ENCODE measurements at regions not wholly inside any gene's neighbourhood (a gene's known extent, or its start where the extent isn't known, plus 50 kb on each side); places are given as distances from the start of the nearest gene placed in this dataset.
"Not testable (repeated sequence)": the region's sequence is repeated elsewhere in the genome, so short reads cannot be mapped to it uniquely, and the experiment has no call there.

DNA sequence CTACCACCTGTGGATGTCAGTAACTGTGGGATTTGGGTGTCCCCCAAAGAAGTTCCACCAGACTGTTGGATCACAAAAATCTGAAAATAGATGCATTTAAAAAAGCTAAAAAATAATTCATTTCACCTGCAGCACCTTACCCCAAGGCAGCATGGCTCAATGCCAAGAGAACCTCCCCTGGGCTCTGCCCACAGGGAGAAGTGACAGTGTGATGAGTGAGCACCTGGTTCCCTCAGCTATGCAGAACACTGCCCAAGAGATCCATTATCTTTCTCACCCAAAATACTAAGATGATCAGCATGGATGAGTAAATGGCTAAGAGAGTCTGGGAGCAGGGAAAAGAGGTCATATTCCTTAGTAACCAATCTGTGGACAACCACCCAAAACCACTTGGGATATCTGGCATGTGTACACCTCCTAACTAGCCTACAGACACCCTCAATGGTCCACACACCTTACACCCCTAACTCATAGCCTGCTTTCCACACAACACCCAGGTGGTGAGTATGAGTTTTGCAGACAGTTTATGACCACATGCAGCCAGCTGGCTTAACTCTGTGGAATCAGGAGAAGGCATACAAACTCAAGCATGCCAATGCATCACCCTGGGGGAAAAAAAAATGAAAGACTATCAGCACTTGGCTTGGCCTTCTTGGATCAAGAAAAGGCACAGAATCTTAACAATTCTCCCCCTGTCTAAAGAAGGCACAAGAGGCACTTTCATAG is 416.5 kb upstream of the SMIM31 start:
- no peak overlapping the region for H3K4me3 ChIP-seq (ENCODE audit: insufficient read depth, low read depth, low read length)
- H3K9me3 ChIP-seq (ENCODE audit: control insufficient read depth, low read length): no peaks in the 10 kb centered on the region
- no peaks in the 10 kb centered on the region for H3K36me3 ChIP-seq (ENCODE audit: control insufficient read depth, insufficient read depth, low read length)
- no peaks in the 10 kb centered on the region for H3K27me3 ChIP-seq (ENCODE audit: control insufficient read depth, insufficient read depth, low read length, poor library complexity, severe bottlenecking)
- no peak overlapping the region for H3K27ac ChIP-seq (ENCODE audit: insufficient read depth, low read depth, low read length, poor library complexity, severe bottlenecking)
- no peaks in the 10 kb centered on the region for H3K4me1 ChIP-seq (ENCODE audit: control insufficient read depth, insufficient read depth, low read length)

DNA sequence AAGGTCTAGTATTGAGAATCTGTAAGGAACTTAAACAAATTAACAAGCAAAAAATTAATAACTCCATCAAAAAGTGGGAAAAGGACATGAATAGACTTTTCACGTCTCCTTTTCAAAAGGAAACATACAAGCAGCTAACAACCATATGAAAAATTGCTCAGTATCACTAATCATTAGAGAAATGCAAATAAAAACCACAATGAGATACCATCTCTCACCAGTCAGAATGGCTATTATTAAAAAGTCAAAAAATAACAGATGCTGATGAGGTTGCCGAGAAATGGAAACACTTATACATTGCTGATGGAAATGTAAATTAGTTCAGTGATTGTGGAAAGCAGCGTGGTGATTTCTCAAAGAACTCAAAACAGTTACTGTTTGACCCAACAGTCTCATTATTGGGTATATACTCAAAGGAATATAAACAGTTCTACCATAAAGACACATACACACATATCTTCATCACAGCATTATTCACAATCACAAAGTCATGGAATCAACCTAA is 410.4 kb upstream of the SMIM31 start:
- Histone ChIP-seq H3K36me3 (ENCODE audit: control insufficient read depth, insufficient read depth, low read length) (no peaks in the 10 kb centered on the region), H3K4me1 (ENCODE audit: control insufficient read depth, insufficient read depth, low read length) (no peaks in the 10 kb centered on the region), H3K27me3 (ENCODE audit: control insufficient read depth, insufficient read depth, low read length, poor library complexity, severe bottlenecking) (no peaks in the 10 kb centered on the region), H3K27ac (ENCODE audit: insufficient read depth, low read depth, low read length, poor library complexity, severe bottlenecking) (no peak overlapping the region), H3K9me3 (ENCODE audit: control insufficient read depth, low read length) (no peaks in the 10 kb centered on the region), H3K4me3 (ENCODE audit: insufficient read depth, low read depth, low read length) (no peak overlapping the region)
- 84 to 95% methylated on average over 3 of the region's 3 CpGs for WGBS, 2 experiments

DNA sequence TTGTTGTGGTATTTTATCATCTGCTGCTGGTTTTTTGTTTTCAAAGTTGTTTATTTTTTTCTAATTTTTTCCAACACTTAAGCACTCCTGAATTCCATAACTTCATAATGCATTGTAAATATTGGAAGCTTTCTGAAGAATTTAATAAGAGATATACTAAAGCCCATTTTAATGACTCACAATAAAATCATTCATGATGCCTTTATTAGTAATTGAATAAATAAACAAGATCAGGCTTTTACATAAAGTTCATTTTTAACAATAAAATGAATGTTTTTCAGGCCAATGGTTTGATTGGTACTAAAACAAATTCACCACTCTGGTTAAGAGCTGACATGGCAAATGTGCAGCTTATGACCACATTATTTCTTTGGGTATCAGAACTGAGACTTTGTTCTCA is 408.2 kb upstream of the SMIM31 start:
- no peak overlapping the region for H3K27ac ChIP-seq (ENCODE audit: insufficient read depth, low read depth, low read length, poor library complexity, severe bottlenecking)
- no peak overlapping the region for H3K4me3 ChIP-seq (ENCODE audit: insufficient read depth, low read depth, low read length)
- no peaks in the 10 kb centered on the region for H3K36me3 ChIP-seq (ENCODE audit: control insufficient read depth, insufficient read depth, low read length)
- H3K9me3 ChIP-seq (ENCODE audit: control insufficient read depth, low read length): no peaks in the 10 kb centered on the region
- no peaks in the 10 kb centered on the region for H3K4me1 ChIP-seq (ENCODE audit: control insufficient read depth, insufficient read depth, low read length)
- no peaks in the 10 kb centered on the region for H3K27me3 ChIP-seq (ENCODE audit: control insufficient read depth, insufficient read depth, low read length, poor library complexity, severe bottlenecking)

DNA sequence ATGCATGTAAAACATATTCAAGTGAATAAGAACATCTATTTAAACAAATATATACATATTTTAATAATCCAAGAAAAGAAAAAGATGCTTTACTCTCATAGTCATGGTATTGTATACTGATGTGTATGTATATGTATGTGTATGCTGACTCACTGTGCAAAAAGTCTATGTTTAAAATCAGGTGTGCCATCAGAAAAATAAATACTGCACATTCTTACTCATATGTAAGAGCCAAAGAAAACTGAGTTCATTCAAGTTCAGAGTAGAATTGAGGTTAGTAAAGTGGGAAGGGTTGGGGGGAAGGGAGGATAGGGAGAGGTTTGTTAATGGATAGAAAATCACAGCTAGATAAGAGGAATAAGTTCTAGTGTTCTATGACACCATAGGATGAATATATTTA is 403.9 kb upstream of the SMIM31 start:
- no peaks in the 10 kb centered on the region for H3K36me3 ChIP-seq (ENCODE audit: control insufficient read depth, insufficient read depth, low read length)
- no peak overlapping the region for H3K27ac ChIP-seq (ENCODE audit: insufficient read depth, low read depth, low read length, poor library complexity, severe bottlenecking)
- no peaks in the 10 kb centered on the region for H3K27me3 ChIP-seq (ENCODE audit: control insufficient read depth, insufficient read depth, low read length, poor library complexity, severe bottlenecking)
- H3K4me1 ChIP-seq (ENCODE audit: control insufficient read depth, insufficient read depth, low read length): no peaks in the 10 kb centered on the region
- H3K9me3 ChIP-seq (ENCODE audit: control insufficient read depth, low read length): no peaks in the 10 kb centered on the region
- H3K4me3 ChIP-seq (ENCODE audit: insufficient read depth, low read depth, low read length): no peak overlapping the region

DNA sequence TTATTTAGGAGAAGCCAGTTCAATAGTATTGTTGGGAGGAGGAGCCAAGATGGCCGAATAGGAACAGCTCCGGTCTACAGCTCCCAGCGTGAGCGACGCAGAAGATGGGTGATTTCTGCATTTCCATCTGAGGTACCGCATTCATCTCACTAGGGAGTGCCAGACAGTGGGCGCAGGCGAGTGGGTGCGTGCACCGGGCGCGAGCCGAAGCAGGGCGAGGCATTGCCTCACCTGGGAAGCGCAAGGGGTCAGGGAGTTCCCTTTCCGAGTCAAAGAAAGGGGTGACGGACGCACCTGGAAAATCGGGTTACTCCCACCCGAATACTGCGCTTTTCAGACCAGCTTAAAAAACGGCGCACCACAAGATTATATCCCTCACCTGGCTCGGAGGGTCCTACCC is 403.2 kb upstream of the SMIM31 start:
- not testable (repeated sequence) for H3K27me3 ChIP-seq (ENCODE audit: control insufficient read depth, insufficient read depth, low read length, poor library complexity, severe bottlenecking); H3K4me3 ChIP-seq (ENCODE audit: insufficient read depth, low read depth, low read length); H3K9me3 ChIP-seq (ENCODE audit: control insufficient read depth, low read length); H3K27ac ChIP-seq (ENCODE audit: insufficient read depth, low read depth, low read length, poor library complexity, severe bottlenecking); H3K4me1 ChIP-seq (ENCODE audit: control insufficient read depth, insufficient read depth, low read length); H3K36me3 ChIP-seq (ENCODE audit: control insufficient read depth, insufficient read depth, low read length)
- 93 to 95% methylated on average over 24 of the region's 24 CpGs for WGBS, 2 experiments

DNA sequence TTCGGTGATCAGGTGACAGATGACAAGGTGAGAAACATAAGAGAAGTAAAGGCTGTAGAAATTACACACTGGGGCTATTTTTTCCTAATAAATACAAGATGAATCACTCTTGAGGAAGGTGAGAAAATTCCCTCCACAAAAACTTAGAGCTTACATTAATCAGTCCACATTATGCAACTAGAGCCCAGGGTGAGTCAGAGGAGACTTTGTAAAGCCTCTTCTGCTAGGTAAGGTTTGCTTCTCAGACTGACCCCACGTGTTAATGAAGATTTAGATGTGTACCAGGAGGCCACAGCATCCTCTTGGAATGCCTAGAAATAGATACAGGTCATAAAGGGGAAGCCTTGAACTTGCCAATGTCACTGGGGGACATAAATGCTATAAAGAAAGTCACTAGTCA is 396.0 kb upstream of the SMIM31 start:
- Histone ChIP-seq H3K4me1 (ENCODE audit: control insufficient read depth, insufficient read depth, low read length) (no peaks in the 10 kb centered on the region), H3K36me3 (ENCODE audit: control insufficient read depth, insufficient read depth, low read length) (no peaks in the 10 kb centered on the region), H3K4me3 (ENCODE audit: insufficient read depth, low read depth, low read length) (no peak overlapping the region), H3K27ac (ENCODE audit: insufficient read depth, low read depth, low read length, poor library complexity, severe bottlenecking) (no peak overlapping the region), H3K27me3 (ENCODE audit: control insufficient read depth, insufficient read depth, low read length, poor library complexity, severe bottlenecking) (no peaks in the 10 kb centered on the region), H3K9me3 (ENCODE audit: control insufficient read depth, low read length) (no peaks in the 10 kb centered on the region)
- WGBS, 2 experiments: 33 to 65% methylated on average over 1 to 2 of the region's 2 CpGs

DNA sequence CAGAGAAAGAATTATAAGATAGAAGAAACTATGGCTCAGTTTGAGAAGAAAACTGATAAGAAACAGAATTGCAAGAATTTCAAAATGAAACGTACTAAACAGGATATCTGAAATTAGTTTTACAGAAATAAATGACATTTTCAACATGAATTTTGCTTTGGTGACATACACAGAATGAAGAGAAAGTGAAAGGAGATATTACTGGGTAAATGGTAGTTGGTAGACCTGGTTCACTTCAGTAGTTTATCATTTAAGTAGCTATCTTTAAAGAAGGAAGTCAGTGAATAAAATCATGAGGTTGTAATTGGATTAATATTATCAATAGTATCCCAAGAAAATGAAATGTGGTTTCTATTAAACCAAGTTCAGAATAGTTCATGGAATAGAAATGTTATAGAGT is 395.5 kb upstream of the SMIM31 start:
- no peaks in the 10 kb centered on the region for H3K27me3 ChIP-seq (ENCODE audit: control insufficient read depth, insufficient read depth, low read length, poor library complexity, severe bottlenecking)
- H3K9me3 ChIP-seq (ENCODE audit: control insufficient read depth, low read length): no peaks in the 10 kb centered on the region
- H3K36me3 ChIP-seq (ENCODE audit: control insufficient read depth, insufficient read depth, low read length): no peaks in the 10 kb centered on the region
- no peak overlapping the region for H3K27ac ChIP-seq (ENCODE audit: insufficient read depth, low read depth, low read length, poor library complexity, severe bottlenecking)
- no peaks in the 10 kb centered on the region for H3K4me1 ChIP-seq (ENCODE audit: control insufficient read depth, insufficient read depth, low read length)
- H3K4me3 ChIP-seq (ENCODE audit: insufficient read depth, low read depth, low read length): no peak overlapping the region
- WGBS, 2 experiments: 86 to 88% methylated on average over 1 of the region's 1 CpG

GRCh38 chr4:164359881-164360280 is 394.1 kb upstream of the SMIM31 start:
- WGBS, 2 experiments: 81 to 85% methylated on average over 6 of the region's 6 CpGs

DNA sequence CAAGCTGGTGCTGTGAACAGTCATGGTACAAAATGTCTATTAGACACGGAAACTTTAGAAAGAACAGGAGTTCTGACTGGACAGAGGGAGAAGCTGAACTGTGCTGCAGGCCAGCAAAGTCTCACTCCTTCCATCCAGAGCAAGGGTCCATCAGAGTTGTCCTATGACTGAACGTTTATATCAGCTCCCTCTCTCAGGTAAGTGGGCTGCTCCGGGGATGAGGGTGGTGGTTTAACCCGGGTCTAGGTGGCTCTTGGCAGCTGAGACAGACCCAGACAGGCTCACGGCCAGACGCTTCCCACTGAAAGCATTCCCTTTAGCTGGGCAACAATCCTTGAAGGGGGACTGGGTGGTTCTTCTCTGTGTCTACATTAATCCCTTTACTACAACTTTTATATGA is 385.0 kb upstream of the SMIM31 start:
- Histone ChIP-seq H3K27me3 (ENCODE audit: control insufficient read depth, insufficient read depth, low read length, poor library complexity, severe bottlenecking) (no peaks in the 10 kb centered on the region), H3K4me1 (ENCODE audit: control insufficient read depth, insufficient read depth, low read length) (no peaks in the 10 kb centered on the region), H3K27ac (ENCODE audit: insufficient read depth, low read depth, low read length, poor library complexity, severe bottlenecking) (no peak overlapping the region), H3K36me3 (ENCODE audit: control insufficient read depth, insufficient read depth, low read length) (no peaks in the 10 kb centered on the region), H3K9me3 (ENCODE audit: control insufficient read depth, low read length) (no peaks in the 10 kb centered on the region), H3K4me3 (ENCODE audit: insufficient read depth, low read depth, low read length) (no peak overlapping the region)
- 80 to 84% methylated on average over 6 of the region's 6 CpGs for WGBS, 2 experiments

More at GRCh38 chr4:164359881-164360280, 394.1 kb upstream of the SMIM31 start:
- H3K4me1 ChIP-seq (ENCODE audit: control insufficient read depth, insufficient read depth, low read length): no peaks in the 10 kb centered on the region
- H3K27ac ChIP-seq (ENCODE audit: insufficient read depth, low read depth, low read length, poor library complexity, severe bottlenecking): no peak overlapping the region
- no peak overlapping the region for H3K4me3 ChIP-seq (ENCODE audit: insufficient read depth, low read depth, low read length)
- H3K9me3 ChIP-seq (ENCODE audit: control insufficient read depth, low read length): no peaks in the 10 kb centered on the region
- H3K27me3 ChIP-seq (ENCODE audit: control insufficient read depth, insufficient read depth, low read length, poor library complexity, severe bottlenecking): no peaks in the 10 kb centered on the region
- H3K36me3 ChIP-seq (ENCODE audit: control insufficient read depth, insufficient read depth, low read length): no peaks in the 10 kb centered on the region

GRCh38 chr4:164373021-164373420 is 380.9 kb upstream of the SMIM31 start:
- Histone ChIP-seq H3K4me1 (ENCODE audit: control insufficient read depth, insufficient read depth, low read length) (no peaks in the 10 kb centered on the region), H3K4me3 (ENCODE audit: insufficient read depth, low read depth, low read length) (no peak overlapping the region), H3K27ac (ENCODE audit: insufficient read depth, low read depth, low read length, poor library complexity, severe bottlenecking) (no peak overlapping the region), H3K36me3 (ENCODE audit: control insufficient read depth, insufficient read depth, low read length) (no peaks in the 10 kb centered on the region), H3K9me3 (ENCODE audit: control insufficient read depth, low read length) (no peaks in the 10 kb centered on the region), H3K27me3 (ENCODE audit: control insufficient read depth, insufficient read depth, low read length, poor library complexity, severe bottlenecking) (no peaks in the 10 kb centered on the region)
- 97 to 100% methylated on average over 1 of the region's 1 CpG for WGBS, 2 experiments

GRCh38 chr4:164377277-164377676 is 376.7 kb upstream of the SMIM31 start:
- H3K4me1 ChIP-seq (ENCODE audit: control insufficient read depth, insufficient read depth, low read length): no peaks in the 10 kb centered on the region
- H3K4me3 ChIP-seq (ENCODE audit: insufficient read depth, low read depth, low read length): no peak overlapping the region
- WGBS, 2 experiments: 100% methylated on average over 2 of the region's 4 CpGs
- no peak overlapping the region for H3K27ac ChIP-seq (ENCODE audit: insufficient read depth, low read depth, low read length, poor library complexity, severe bottlenecking)
- no peaks in the 10 kb centered on the region for H3K9me3 ChIP-seq (ENCODE audit: control insufficient read depth, low read length)
- H3K36me3 ChIP-seq (ENCODE audit: control insufficient read depth, insufficient read depth, low read length): no peaks in the 10 kb centered on the region
- peaks cover 9% of the 10 kb centered on the region for H3K27me3 ChIP-seq (ENCODE audit: control insufficient read depth, insufficient read depth, low read length, poor library complexity, severe bottlenecking)

Measured in ectodermal cell (in vitro differentiated cells).